ENCODE measurements at regions not wholly inside any gene's neighbourhood (a gene's known extent, or its start where the extent isn't known, plus 50 kb on each side); places are given as distances from the start of the nearest gene placed in this dataset.

DNA sequence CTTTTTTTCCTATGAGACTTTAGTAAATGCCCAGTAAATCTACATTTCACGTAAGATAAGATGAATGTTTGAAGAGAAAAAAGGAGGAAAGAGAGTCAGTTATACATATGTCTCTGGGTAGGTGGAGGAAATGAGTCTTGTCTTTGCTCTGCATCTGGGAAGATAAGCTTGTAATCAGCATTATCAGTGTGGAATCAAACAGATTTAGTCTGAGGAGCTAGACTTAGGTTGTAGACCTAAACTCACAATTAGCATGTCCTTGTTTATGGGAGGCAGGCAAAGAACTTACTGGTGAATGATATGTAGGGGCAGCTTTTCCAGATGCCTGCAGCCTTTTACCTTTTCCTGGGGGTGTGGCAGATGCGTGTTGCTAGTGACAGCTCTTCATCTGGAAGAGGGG lies 962.3 kb downstream of the TBC1D22A start:
- TF ChIP-seq CTCF (IDR thresholded peaks at IDR 0.05 in 8 of 11, conservative IDR thresholded peaks at IDR 0.05 in 3 of 11) (no peak), POLR2A (IDR thresholded peaks at IDR 0.05) (no peak)

Measured in spleen (tissue), 7 donors.